ENCODE measurements at regions not wholly inside any gene's neighbourhood (a gene's known extent, or its start where the extent isn't known, plus 50 kb on each side); places are given as distances from the start of the nearest gene placed in this dataset.

DNA sequence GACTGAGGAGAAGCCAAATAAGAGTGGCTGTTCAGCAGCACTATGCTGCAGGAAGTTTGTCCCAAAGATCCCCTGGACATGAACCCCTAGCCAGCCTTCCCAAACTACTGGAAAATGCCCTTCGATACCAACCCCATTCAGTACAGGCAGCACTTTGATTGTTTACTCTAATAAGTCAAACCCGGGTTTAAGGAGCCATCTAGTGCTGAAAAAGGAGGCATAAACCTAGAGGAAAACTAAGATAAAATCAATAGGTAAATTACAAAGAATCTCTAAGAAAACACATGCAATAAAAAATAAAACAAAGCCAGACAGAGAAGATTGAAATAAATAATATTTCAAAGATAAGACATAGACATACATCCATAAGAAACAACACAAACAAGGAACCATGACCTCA is 771.6 kb downstream of the RPS29 start:
- TF ChIP-seq, protein P1, sequence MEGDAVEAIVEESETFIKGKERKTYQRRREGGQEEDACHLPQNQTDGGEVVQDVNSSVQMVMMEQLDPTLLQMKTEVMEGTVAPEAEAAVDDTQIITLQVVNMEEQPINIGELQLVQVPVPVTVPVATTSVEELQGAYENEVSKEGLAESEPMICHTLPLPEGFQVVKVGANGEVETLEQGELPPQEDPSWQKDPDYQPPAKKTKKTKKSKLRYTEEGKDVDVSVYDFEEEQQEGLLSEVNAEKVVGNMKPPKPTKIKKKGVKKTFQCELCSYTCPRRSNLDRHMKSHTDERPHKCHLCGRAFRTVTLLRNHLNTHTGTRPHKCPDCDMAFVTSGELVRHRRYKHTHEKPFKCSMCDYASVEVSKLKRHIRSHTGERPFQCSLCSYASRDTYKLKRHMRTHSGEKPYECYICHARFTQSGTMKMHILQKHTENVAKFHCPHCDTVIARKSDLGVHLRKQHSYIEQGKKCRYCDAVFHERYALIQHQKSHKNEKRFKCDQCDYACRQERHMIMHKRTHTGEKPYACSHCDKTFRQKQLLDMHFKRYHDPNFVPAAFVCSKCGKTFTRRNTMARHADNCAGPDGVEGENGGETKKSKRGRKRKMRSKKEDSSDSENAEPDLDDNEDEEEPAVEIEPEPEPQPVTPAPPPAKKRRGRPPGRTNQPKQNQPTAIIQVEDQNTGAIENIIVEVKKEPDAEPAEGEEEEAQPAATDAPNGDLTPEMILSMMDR (conservative IDR thresholded peaks at IDR 0.05 in 1 of 2, IDR thresholded peaks at IDR 0.05 in 1 of 2; ENCODE audit: extremely low read depth in 1 of 2, insufficient read depth in 1 of 2, low read depth in 1 of 2, low read length in 2 of 2): no peak
- TF ChIP-seq EZH2 (IDR thresholded peaks at IDR 0.05; ENCODE audit: borderline replicate concordance, low read length): no peak

Data from mammary epithelial cell (primary cell).